Upper lobe of left lung (tissue), 4 donors: ENCODE measurements at regions not wholly inside any gene's neighbourhood (a gene's known extent, or its start where the extent isn't known, plus 50 kb on each side); places are given as distances from the start of the nearest gene placed in this dataset.

Experiments used
- EP300 ChIP-seq, 4 donors: sonication (generic); formaldehyde crosslinking; IDR thresholded peaks; one replicate each; pipeline ENCODE4 v1.5.1; 2017; ENCODE audit warnings: antibody characterized with exemption in 4 of 4, control low read depth in 2 of 4
- POLR2A ChIP-seq, 4 donors: fragments of 450-650 bp; IDR thresholded peaks; one replicate each; pipeline ENCODE4 v1.5.1; 2016 to 2017; ENCODE audit warnings: antibody characterized with exemption in 4 of 4, mild to moderate bottlenecking in 2 of 4
- POLR2AphosphoS5 ChIP-seq, 2 donors: sonication (generic); formaldehyde crosslinking; IDR thresholded peaks; one replicate each; pipeline ENCODE4 v1.5.1; 2017; ENCODE audit warnings: antibody characterized with exemption in 2 of 2
- TF ChIP-seq, protein P1 (sequence below), 6 experiments: fragments of 450-650 bp in 4 of 6; fragments of 200-600 bp in 2 of 6; sonication (generic) in 2 of 6; IDR thresholded peaks; one replicate each; pipeline ENCODE4 v1.5.1; 2016 to 2019; ENCODE audit warnings: antibody characterized with exemption in 6 of 6

DNA sequence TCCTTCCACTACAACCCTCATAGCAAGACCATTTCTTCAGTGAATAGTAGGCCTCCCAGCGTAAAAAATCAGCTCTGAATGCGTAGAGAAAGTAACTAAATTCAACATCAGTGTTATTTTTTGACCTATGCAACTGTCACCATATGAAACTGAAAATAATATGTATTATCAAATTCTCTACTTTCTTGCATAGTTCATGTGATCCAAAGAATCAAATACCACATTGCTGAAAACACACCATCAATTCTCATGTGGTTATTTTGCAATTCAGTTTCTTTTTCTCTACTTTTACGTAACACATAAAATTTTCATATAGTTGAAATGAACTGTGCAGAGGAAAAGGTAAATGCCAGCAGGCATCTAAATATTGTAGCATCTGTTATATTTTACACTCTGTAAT, 208.5 kb upstream of the SPOPL start:
- TF ChIP-seq, protein P1, sequence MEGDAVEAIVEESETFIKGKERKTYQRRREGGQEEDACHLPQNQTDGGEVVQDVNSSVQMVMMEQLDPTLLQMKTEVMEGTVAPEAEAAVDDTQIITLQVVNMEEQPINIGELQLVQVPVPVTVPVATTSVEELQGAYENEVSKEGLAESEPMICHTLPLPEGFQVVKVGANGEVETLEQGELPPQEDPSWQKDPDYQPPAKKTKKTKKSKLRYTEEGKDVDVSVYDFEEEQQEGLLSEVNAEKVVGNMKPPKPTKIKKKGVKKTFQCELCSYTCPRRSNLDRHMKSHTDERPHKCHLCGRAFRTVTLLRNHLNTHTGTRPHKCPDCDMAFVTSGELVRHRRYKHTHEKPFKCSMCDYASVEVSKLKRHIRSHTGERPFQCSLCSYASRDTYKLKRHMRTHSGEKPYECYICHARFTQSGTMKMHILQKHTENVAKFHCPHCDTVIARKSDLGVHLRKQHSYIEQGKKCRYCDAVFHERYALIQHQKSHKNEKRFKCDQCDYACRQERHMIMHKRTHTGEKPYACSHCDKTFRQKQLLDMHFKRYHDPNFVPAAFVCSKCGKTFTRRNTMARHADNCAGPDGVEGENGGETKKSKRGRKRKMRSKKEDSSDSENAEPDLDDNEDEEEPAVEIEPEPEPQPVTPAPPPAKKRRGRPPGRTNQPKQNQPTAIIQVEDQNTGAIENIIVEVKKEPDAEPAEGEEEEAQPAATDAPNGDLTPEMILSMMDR (IDR thresholded peaks at IDR 0.05), result no peak
- no peak for TF ChIP-seq EP300 (IDR thresholded peaks at IDR 0.05)
- no peak for TF ChIP-seq POLR2AphosphoS5 (IDR thresholded peaks at IDR 0.05)
- no peak for TF ChIP-seq POLR2A (IDR thresholded peaks at IDR 0.05)
